PC-9 (cell line): ENCODE measurements at regions not wholly inside any gene's neighbourhood (a gene's known extent, or its start where the extent isn't known, plus 50 kb on each side); places are given as distances from the start of the nearest gene placed in this dataset.

Source experiments
- CTCF ChIP-seq: fragments of 200-600 bp; sonication (generic); conservative IDR thresholded peaks from 2 replicates; pipeline ENCODE4 v1.6.1; 2017; ENCODE audit warnings: mixed run types, antibody characterized with exemption, mild to moderate bottlenecking, moderate library complexity
- EZH2 ChIP-seq: fragments of 200-600 bp; sonication (generic); IDR thresholded peaks from 2 replicates; pipeline ENCODE4 v1.8.0; 2017; ENCODE audit warnings: antibody characterized with exemption, low read depth

GRCh38 chr10:2252096-2252495 lies 514.8 kb upstream of the ADARB2 start:
- TF ChIP-seq CTCF = no peak
- TF ChIP-seq EZH2 = no peak
